Ascending aorta (tissue), 2 donors: ENCODE measurements at regions not wholly inside any gene's neighbourhood (a gene's known extent, or its start where the extent isn't known, plus 50 kb on each side); places are given as distances from the start of the nearest gene placed in this dataset.

Experiments used
- DNase-seq, 2 donors: peaks; one replicate each; pipeline ENCODE4 v3.0.0-alpha.2; 2019; ENCODE audit warnings: low spot score in 2 of 2
- H3K27ac ChIP-seq, 2 donors: fragments of 200-600 bp; sonication (generic); one replicate each; pipeline ENCODE4 v1.5.1; 2016 to 2017; ENCODE audit warnings: mild to moderate bottlenecking in 1 of 2
- H3K27me3 ChIP-seq: fragments of 200-600 bp; sonication (generic); one replicate; pipeline ENCODE4 v1.5.1; 2017
- H3K36me3 ChIP-seq, 2 donors: fragments of 200-600 bp; sonication (generic); one replicate each; pipeline ENCODE4 v1.5.1; 2016
- H3K4me1 ChIP-seq, 2 donors: fragments of 200-600 bp; sonication (generic); one replicate each; pipeline ENCODE4 v1.5.1; 2016 to 2017; ENCODE audit warnings: mild to moderate bottlenecking in 1 of 2
- H3K4me3 ChIP-seq, 2 donors: fragments of 200-600 bp; sonication (generic); one replicate each; pipeline ENCODE4 v1.5.1; 2016 to 2017; ENCODE audit warnings: mild to moderate bottlenecking in 1 of 2
- H3K9me3 ChIP-seq, 2 donors: fragments of 200-600 bp; sonication (generic); one replicate each; pipeline ENCODE4 v1.5.1; 2016
- CTCF ChIP-seq, 3 experiments: fragments of 200-600 bp in 2 of 3; fragments of 450-650 bp in 1 of 3; sonication (generic) in 2 of 3; IDR thresholded peaks; one replicate each; pipeline ENCODE4 v1.5.1; 2016 to 2019; ENCODE audit warnings: antibody characterized with exemption in 3 of 3, mild to moderate bottlenecking in 1 of 3, moderate library complexity in 1 of 3
- intact Hi-C: fragments of 100-400 bp; cut with DNase I; formaldehyde crosslinking; loops from one replicate; pipeline ENCODE4 v1.15.1; 2023

- Histone ChIP-seq H3K27me3 (no peaks in the 10 kb centered on the region), H3K4me3 (no peak overlapping the region), H3K27ac (no peak overlapping the region), H3K4me1 (no peaks in the 10 kb centered on the region), H3K36me3 (no peaks in the 10 kb centered on the region), H3K9me3 (no peaks in the 10 kb centered on the region)
- DNase-seq = no peak
- intact Hi-C loops = no loop called here
- no peak for TF ChIP-seq CTCF (IDR thresholded peaks at IDR 0.05)
Observed at GRCh38 chr13:87368639-87369038, 302.5 kb upstream of the SLITRK5 start.

DNA sequence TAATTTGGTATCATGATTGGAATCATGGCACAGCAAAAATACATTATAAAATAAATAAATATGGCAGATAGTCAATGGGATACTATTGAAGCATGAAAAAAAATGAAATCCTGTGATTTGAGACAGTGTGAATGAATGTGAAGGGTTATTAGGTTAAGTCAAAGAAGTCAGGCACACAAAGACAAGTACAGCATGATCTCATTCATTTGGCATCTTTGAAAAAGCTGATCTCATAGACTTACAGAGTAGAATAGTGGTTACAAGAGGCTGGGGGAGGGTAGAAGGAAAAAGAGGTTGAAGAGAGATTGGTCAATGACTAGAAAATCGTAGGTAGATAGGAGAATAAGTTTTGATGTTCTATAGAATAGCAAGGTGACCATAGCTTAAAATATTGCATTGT lies 295.1 kb upstream of the SLITRK5 start:
- DNase-seq = no peak
- intact Hi-C loops = no loop called here
- Histone ChIP-seq H3K27me3 (no peaks in the 10 kb centered on the region), H3K4me3 (no peak overlapping the region), H3K9me3 (no peaks in the 10 kb centered on the region), H3K27ac (no peak overlapping the region), H3K36me3 (no peaks in the 10 kb centered on the region), H3K4me1 (no peaks in the 10 kb centered on the region)
- TF ChIP-seq CTCF (IDR thresholded peaks at IDR 0.05) = no peak

DNA sequence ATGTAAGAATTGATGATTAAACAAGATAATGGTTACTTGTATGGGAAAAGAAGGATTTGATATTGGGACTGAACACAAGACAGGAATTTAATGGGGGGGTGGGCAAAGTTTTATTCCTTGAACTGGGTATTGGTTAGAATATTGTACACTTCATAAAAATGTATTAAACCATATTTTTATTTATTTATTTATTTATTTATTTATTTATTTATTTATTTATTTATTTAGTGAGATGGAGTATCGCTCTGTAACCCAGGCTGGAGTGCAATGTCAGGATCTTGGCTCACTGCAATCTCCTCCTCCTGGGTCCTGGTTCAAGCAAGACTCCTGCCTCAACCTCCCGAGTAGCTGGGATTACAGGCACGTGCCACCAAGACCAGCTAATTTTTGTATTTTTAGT lies 287.1 kb upstream of the SLITRK5 start:
- Histone ChIP-seq H3K27ac (no peak overlapping the region), H3K36me3 (no peaks in the 10 kb centered on the region), H3K4me1 (no peaks in the 10 kb centered on the region), H3K4me3 (no peak overlapping the region), H3K27me3 (no peaks in the 10 kb centered on the region), H3K9me3 (no peaks in the 10 kb centered on the region)
- no peak for TF ChIP-seq CTCF (IDR thresholded peaks at IDR 0.05)
- intact Hi-C loops = no loop called here
- no peak for DNase-seq

DNA sequence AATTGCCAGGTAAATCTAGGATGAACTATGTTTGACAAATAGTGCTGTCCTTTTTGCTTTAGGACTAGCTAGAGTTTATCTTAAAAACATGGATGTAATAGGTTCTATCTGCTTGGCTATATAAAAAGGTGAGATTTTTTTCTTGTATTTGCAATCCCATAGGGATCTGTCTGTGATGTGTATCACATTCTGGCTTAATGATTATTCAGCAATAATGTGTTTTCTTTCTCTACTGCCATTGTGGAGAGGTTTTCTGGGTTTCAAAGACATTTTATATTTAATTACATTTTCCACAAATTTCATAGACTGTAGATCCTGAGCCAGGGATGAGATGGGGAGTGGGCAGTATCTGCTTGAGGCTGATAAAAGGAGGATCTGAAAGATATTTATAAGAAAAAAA lies 277.8 kb upstream of the SLITRK5 start:
- Histone ChIP-seq H3K27ac (no peak overlapping the region), H3K36me3 (no peaks in the 10 kb centered on the region), H3K4me1 (no peaks in the 10 kb centered on the region), H3K4me3 (no peak overlapping the region), H3K27me3 (no peaks in the 10 kb centered on the region), H3K9me3 (no peaks in the 10 kb centered on the region)
- intact Hi-C loops = no loop called here
- no peak for DNase-seq
- no peak for TF ChIP-seq CTCF (IDR thresholded peaks at IDR 0.05)

GRCh38 chr13:87398047-87398446 lies 273.1 kb upstream of the SLITRK5 start:
- Histone ChIP-seq H3K36me3 (no peaks in the 10 kb centered on the region), H3K9me3 (no peaks in the 10 kb centered on the region), H3K27me3 (no peaks in the 10 kb centered on the region), H3K4me1 (no peaks in the 10 kb centered on the region), H3K4me3 (no peak overlapping the region), H3K27ac (no peak overlapping the region)
- no peak for TF ChIP-seq CTCF (IDR thresholded peaks at IDR 0.05)
- intact Hi-C loops = no loop called here
- DNase-seq = no peak

GRCh38 chr13:87403748-87404432 lies 267.3 kb upstream of the SLITRK5 start:
- no peak for TF ChIP-seq CTCF (IDR thresholded peaks at IDR 0.05)
- no peak for DNase-seq
- Histone ChIP-seq H3K27me3 (no peaks in the 10 kb centered on the region), H3K4me3 (no peak overlapping the region), H3K27ac (no peak overlapping the region), H3K9me3 (no peaks in the 10 kb centered on the region), H3K36me3 (no peaks in the 10 kb centered on the region), H3K4me1 (no peaks in the 10 kb centered on the region)
- intact Hi-C loops = no loop called here
